Osteocyte (in vitro differentiated cells): ENCODE measurements at regions not wholly inside any gene's neighbourhood (a gene's known extent, or its start where the extent isn't known, plus 50 kb on each side); places are given as distances from the start of the nearest gene placed in this dataset.

Source experiments
- DNase-seq: peaks from one replicate; pipeline ENCODE4 v3.0.0; 2021; ENCODE audit warnings: mixed read lengths; ENCODE audit not compliant: unreplicated experiment; ENCODE audit errors: extremely low spot score
- H3K27ac Mint-ChIP-seq: one replicate; pipeline ENCODE4 v1.8.0; 2021; ENCODE audit warnings: mild to moderate bottlenecking, mixed read lengths; ENCODE audit not compliant: unreplicated experiment
- H3K27me3 Mint-ChIP-seq: one replicate; pipeline ENCODE4 v1.8.0; 2021; ENCODE audit warnings: mixed read lengths; ENCODE audit not compliant: unreplicated experiment
- H3K36me3 Mint-ChIP-seq: one replicate; pipeline ENCODE4 v1.8.0; 2021; ENCODE audit warnings: mixed read lengths; ENCODE audit not compliant: unreplicated experiment
- H3K4me1 Mint-ChIP-seq: one replicate; pipeline ENCODE4 v1.8.0; 2021; ENCODE audit warnings: mixed read lengths; ENCODE audit not compliant: unreplicated experiment
- H3K4me3 Mint-ChIP-seq: one replicate; pipeline ENCODE4 v1.8.0; 2021; ENCODE audit warnings: mild to moderate bottlenecking, moderate library complexity, mixed read lengths; ENCODE audit not compliant: unreplicated experiment
- H3K9me3 Mint-ChIP-seq: one replicate; pipeline ENCODE4 v1.8.0; 2021; ENCODE audit warnings: mixed read lengths; ENCODE audit not compliant: unreplicated experiment
- CTCF ChIP-seq: fragments of 200-600 bp; sonication (generic); IDR thresholded peaks from 2 replicates; pipeline ENCODE4 v1.5.0; 2021; ENCODE audit warnings: antibody characterized with exemption, mild to moderate bottlenecking, moderate library complexity

GRCh38 chr4:19382993-19383756 lies 868.5 kb upstream of the SLIT2 start:
- no peak overlapping the region for H3K4me3 Mint-ChIP-seq
- no peak for TF ChIP-seq CTCF
- DNase-seq, result no peak

GRCh38 chr4:19381068-19381467 lies 870.6 kb upstream of the SLIT2 start:
- H3K4me3 Mint-ChIP-seq, result no peak overlapping the region
- peaks cover 7% of the 10 kb centered on the region for H3K4me1 Mint-ChIP-seq
- H3K9me3 Mint-ChIP-seq, result no peaks in the 10 kb centered on the region
- no peaks in the 10 kb centered on the region for H3K36me3 Mint-ChIP-seq
- no peaks in the 10 kb centered on the region for H3K27me3 Mint-ChIP-seq
- DNase-seq, result no peak
- H3K27ac Mint-ChIP-seq, result no peak overlapping the region
- no peak for TF ChIP-seq CTCF

More at GRCh38 chr4:19382993-19383756, 868.5 kb upstream of the SLIT2 start:
- no peaks in the 10 kb centered on the region for H3K27me3 Mint-ChIP-seq
- H3K9me3 Mint-ChIP-seq, result no peaks in the 10 kb centered on the region
- no peaks in the 10 kb centered on the region for H3K36me3 Mint-ChIP-seq
- H3K27ac Mint-ChIP-seq, result no peak overlapping the region
- H3K4me1 Mint-ChIP-seq, result peaks cover 7% of the 10 kb centered on the region

- TF ChIP-seq CTCF, result no peak
- Mint-ChIP-seq H3K4me1 (peaks cover 7% of the 10 kb centered on the region), H3K36me3 (no peaks in the 10 kb centered on the region), H3K4me3 (no peak overlapping the region), H3K27me3 (no peaks in the 10 kb centered on the region), H3K27ac (no peak overlapping the region), H3K9me3 (no peaks in the 10 kb centered on the region)
- no peak for DNase-seq
Measured at GRCh38 chr4:19380600-19380999, 871.1 kb upstream of the SLIT2 start.

- peaks cover 7% of the 10 kb centered on the region for H3K4me1 Mint-ChIP-seq
- H3K27ac Mint-ChIP-seq, result no peak overlapping the region
- H3K4me3 Mint-ChIP-seq, result no peak overlapping the region
Measured at GRCh38 chr4:19379191-19379708, 872.5 kb upstream of the SLIT2 start.

More at GRCh38 chr4:19379191-19379708, 872.5 kb upstream of the SLIT2 start:
- TF ChIP-seq CTCF, result no peak
- H3K36me3 Mint-ChIP-seq, result no peaks in the 10 kb centered on the region
- H3K9me3 Mint-ChIP-seq, result no peaks in the 10 kb centered on the region
- DNase-seq, result no peak
- no peaks in the 10 kb centered on the region for H3K27me3 Mint-ChIP-seq
